OCI-LY1 (cell line): ENCODE measurements at regions not wholly inside any gene's neighbourhood (a gene's known extent, or its start where the extent isn't known, plus 50 kb on each side); places are given as distances from the start of the nearest gene placed in this dataset.

Experiments
- EZH2 ChIP-seq: fragments of 200-600 bp; sonication (generic), shearing (Covaris generic); IDR thresholded peaks from 2 replicates; pipeline ENCODE4 v1.8.0; 2017; ENCODE audit warnings: borderline replicate concordance, mixed run types, mild to moderate bottlenecking, antibody characterized with exemption, low read length, moderate library complexity, mixed read lengths
- TF ChIP-seq, protein P1 (sequence below): fragments of 200-600 bp; sonication (generic), shearing (Covaris generic); IDR thresholded peaks from 2 replicates; pipeline ENCODE4 v1.5.1; 2017; ENCODE audit warnings: mild to moderate bottlenecking, antibody characterized with exemption, low read length, moderate library complexity, mixed read lengths

DNA sequence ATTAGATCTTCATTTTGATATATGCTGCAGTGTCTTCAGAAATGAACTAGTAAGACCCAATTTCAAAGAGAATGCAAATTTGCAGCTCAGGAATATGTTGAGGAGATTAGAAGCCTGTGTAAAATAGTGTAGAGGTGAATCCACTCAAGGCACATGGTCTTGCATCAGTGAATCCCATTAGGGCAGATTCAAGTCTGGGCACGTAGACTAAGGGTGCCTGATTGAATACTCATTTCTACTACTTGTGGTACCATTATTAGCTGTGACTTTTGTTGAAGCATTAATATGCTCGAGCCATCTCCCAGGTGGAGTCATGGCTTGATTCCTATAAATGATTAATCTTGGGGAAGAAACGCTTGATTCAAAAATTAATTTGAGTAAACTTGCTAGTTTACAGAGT is 129.4 kb downstream of the AKAP11 start:
- TF ChIP-seq, protein P1, sequence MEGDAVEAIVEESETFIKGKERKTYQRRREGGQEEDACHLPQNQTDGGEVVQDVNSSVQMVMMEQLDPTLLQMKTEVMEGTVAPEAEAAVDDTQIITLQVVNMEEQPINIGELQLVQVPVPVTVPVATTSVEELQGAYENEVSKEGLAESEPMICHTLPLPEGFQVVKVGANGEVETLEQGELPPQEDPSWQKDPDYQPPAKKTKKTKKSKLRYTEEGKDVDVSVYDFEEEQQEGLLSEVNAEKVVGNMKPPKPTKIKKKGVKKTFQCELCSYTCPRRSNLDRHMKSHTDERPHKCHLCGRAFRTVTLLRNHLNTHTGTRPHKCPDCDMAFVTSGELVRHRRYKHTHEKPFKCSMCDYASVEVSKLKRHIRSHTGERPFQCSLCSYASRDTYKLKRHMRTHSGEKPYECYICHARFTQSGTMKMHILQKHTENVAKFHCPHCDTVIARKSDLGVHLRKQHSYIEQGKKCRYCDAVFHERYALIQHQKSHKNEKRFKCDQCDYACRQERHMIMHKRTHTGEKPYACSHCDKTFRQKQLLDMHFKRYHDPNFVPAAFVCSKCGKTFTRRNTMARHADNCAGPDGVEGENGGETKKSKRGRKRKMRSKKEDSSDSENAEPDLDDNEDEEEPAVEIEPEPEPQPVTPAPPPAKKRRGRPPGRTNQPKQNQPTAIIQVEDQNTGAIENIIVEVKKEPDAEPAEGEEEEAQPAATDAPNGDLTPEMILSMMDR: no peak
- no peak for TF ChIP-seq EZH2
